ENCODE measurements at regions not wholly inside any gene's neighbourhood (a gene's known extent, or its start where the extent isn't known, plus 50 kb on each side); places are given as distances from the start of the nearest gene placed in this dataset.

- TF ChIP-seq SP1 (IDR thresholded peaks at IDR 0.05), result no peak
- no peak for TF ChIP-seq RAD21 (IDR thresholded peaks at IDR 0.05)
- TF ChIP-seq CTCF (IDR thresholded peaks at IDR 0.05; ENCODE audit: low read depth, low read length, missing input control), result no peak
- no peak for TF ChIP-seq REST (IDR thresholded peaks at IDR 0.05)
- no peak for TF ChIP-seq MAX (IDR thresholded peaks at IDR 0.05)
- TF ChIP-seq RXRA (IDR thresholded peaks at IDR 0.05), result no peak
- no peak for TF ChIP-seq TAF1 (conservative IDR thresholded peaks at IDR 0.05)
- TF ChIP-seq NR2F2 (IDR thresholded peaks at IDR 0.05), result no peak
Measured at GRCh38 chr6:153357391-153357790, 226.3 kb upstream of the RGS17 start.
